ENCODE measurements at regions not wholly inside any gene's neighbourhood (a gene's known extent, or its start where the extent isn't known, plus 50 kb on each side); places are given as distances from the start of the nearest gene placed in this dataset.

GRCh38 chr2:240338274-240338673 is 97.2 kb upstream of the GPC1 start:
- Mint-ChIP-seq H3K4me3 (no peak overlapping the region), H3K36me3 (no peaks in the 10 kb centered on the region), H3K9me3 (peaks cover 4% of the 10 kb centered on the region), H3K4me1 (ENCODE audit: unreplicated experiment) (no peaks in the 10 kb centered on the region), H3K27me3 (peaks cover 32% of the 10 kb centered on the region), H3K27ac (no peak overlapping the region)
- no peak for TF ChIP-seq CTCF (conservative IDR thresholded peaks at IDR 0.05)
- DNase-seq (ENCODE audit: extremely low spot score, unreplicated experiment), result peak; percentile 27

- peaks cover 20% of the 10 kb centered on the region for H3K27me3 Mint-ChIP-seq
- H3K36me3 Mint-ChIP-seq, result no peaks in the 10 kb centered on the region
- no peak for TF ChIP-seq CTCF (conservative IDR thresholded peaks at IDR 0.05)
- H3K4me3 Mint-ChIP-seq, result no peak overlapping the region
- DNase-seq (ENCODE audit: extremely low spot score, unreplicated experiment), result peak; percentile 53
- H3K4me1 Mint-ChIP-seq (ENCODE audit: unreplicated experiment), result no peaks in the 10 kb centered on the region
- peaks cover 4% of the 10 kb centered on the region for H3K9me3 Mint-ChIP-seq
- H3K27ac Mint-ChIP-seq, result no peak overlapping the region
Measured at GRCh38 chr2:240339411-240340360, 95.8 kb upstream of the GPC1 start.

GRCh38 chr2:240340361-240340761 is 95.1 kb upstream of the GPC1 start:
- peaks cover 4% of the 10 kb centered on the region for H3K9me3 Mint-ChIP-seq
- H3K27ac Mint-ChIP-seq, result no peak overlapping the region
- no peaks in the 10 kb centered on the region for H3K36me3 Mint-ChIP-seq
- no peak for TF ChIP-seq CTCF (conservative IDR thresholded peaks at IDR 0.05)
- H3K4me3 Mint-ChIP-seq, result no peak overlapping the region
- H3K27me3 Mint-ChIP-seq, result peaks cover 14% of the 10 kb centered on the region
- no peaks in the 10 kb centered on the region for H3K4me1 Mint-ChIP-seq (ENCODE audit: unreplicated experiment)
- DNase-seq (ENCODE audit: extremely low spot score, unreplicated experiment), result no peak

GRCh38 chr2:240341064-240341463 is 94.4 kb upstream of the GPC1 start:
- no peaks in the 10 kb centered on the region for H3K4me1 Mint-ChIP-seq (ENCODE audit: unreplicated experiment)
- no peaks in the 10 kb centered on the region for H3K36me3 Mint-ChIP-seq
- H3K4me3 Mint-ChIP-seq, result no peak overlapping the region
- H3K27me3 Mint-ChIP-seq, result peaks cover 11% of the 10 kb centered on the region
- H3K27ac Mint-ChIP-seq, result no peak overlapping the region
- DNase-seq (ENCODE audit: extremely low spot score, unreplicated experiment), result no peak
- no peak for TF ChIP-seq CTCF (conservative IDR thresholded peaks at IDR 0.05)
- H3K9me3 Mint-ChIP-seq, result peaks cover 4% of the 10 kb centered on the region

GRCh38 chr2:240343548-240343947 is 91.9 kb upstream of the GPC1 start:
- peaks cover 4% of the 10 kb centered on the region for H3K9me3 Mint-ChIP-seq
- TF ChIP-seq CTCF (conservative IDR thresholded peaks at IDR 0.05), result no peak
- no peak for DNase-seq (ENCODE audit: extremely low spot score, unreplicated experiment)
- H3K27ac Mint-ChIP-seq, result no peak overlapping the region
- no peaks in the 10 kb centered on the region for H3K4me1 Mint-ChIP-seq (ENCODE audit: unreplicated experiment)
- no peak overlapping the region for H3K4me3 Mint-ChIP-seq
- no peaks in the 10 kb centered on the region for H3K36me3 Mint-ChIP-seq
- H3K27me3 Mint-ChIP-seq, result peaks cover 3% of the 10 kb centered on the region

Measured in type B pancreatic cell (in vitro differentiated cells).